Esophagus muscularis mucosa (tissue), 4 donors: ENCODE measurements at regions not wholly inside any gene's neighbourhood (a gene's known extent, or its start where the extent isn't known, plus 50 kb on each side); places are given as distances from the start of the nearest gene placed in this dataset.

Experiments used
- DNase-seq: peaks from one replicate; pipeline ENCODE4 v3.0.0-alpha.2; 2017; ENCODE audit errors: extremely low spot score
- H3K27ac ChIP-seq, 4 donors: fragments of 200-600 bp; sonication (generic); replicated peaks in 1 of 4; 1 replicate in 3 of 4; 2 replicates in 1 of 4; pipeline ENCODE4 v1.5.1; 2016 to 2019; ENCODE audit warnings: mild to moderate bottlenecking in 1 of 4
- H3K27me3 ChIP-seq, 4 donors: fragments of 200-600 bp; sonication (generic); one replicate each; pipeline versions ENCODE4 v1.5.1 to v1.6.0; 2016 to 2019
- H3K36me3 ChIP-seq, 4 donors: fragments of 200-600 bp; sonication (generic); one replicate each; pipeline ENCODE4 v1.5.1; 2016 to 2019
- H3K4me1 ChIP-seq, 4 donors: fragments of 200-600 bp; sonication (generic); one replicate each; pipeline ENCODE4 v1.5.1; 2016 to 2019
- H3K4me3 ChIP-seq, 4 donors: fragments of 200-600 bp; sonication (generic); 1 replicate in 2 of 4; 2 replicates in 2 of 4; pipeline ENCODE4 v1.5.1; 2016 to 2019; ENCODE audit warnings: mild to moderate bottlenecking in 4 of 4, moderate library complexity in 1 of 4
- H3K9me3 ChIP-seq, 4 donors: fragments of 200-600 bp; sonication (generic); 1 replicate in 3 of 4; 2 replicates in 1 of 4; pipeline ENCODE4 v1.5.1; 2016 to 2019
- CTCF ChIP-seq, 3 experiments: fragments of 200-600 bp in 2 of 3; fragments of 450-650 bp in 1 of 3; sonication (generic) in 2 of 3; IDR thresholded peaks; one replicate each; pipeline ENCODE4 v1.5.1; 2017 to 2019; ENCODE audit warnings: antibody characterized with exemption in 3 of 3, mild to moderate bottlenecking in 2 of 3, moderate library complexity in 1 of 3
- EP300 ChIP-seq: sonication (generic); formaldehyde crosslinking; IDR thresholded peaks from one replicate; pipeline ENCODE4 v1.6.1; 2017; ENCODE audit warnings: antibody characterized with exemption
- POLR2A ChIP-seq: fragments of 450-650 bp; IDR thresholded peaks from one replicate; pipeline ENCODE4 v1.6.1; 2017; ENCODE audit warnings: antibody characterized with exemption, moderate library complexity, mild to moderate bottlenecking, low read depth
- POLR2AphosphoS5 ChIP-seq, 2 donors: sonication (generic); formaldehyde crosslinking; IDR thresholded peaks; one replicate each; pipeline ENCODE4 v1.6.1; 2017; ENCODE audit warnings: antibody characterized with exemption in 2 of 2
- WGBS: methylation state at CpG from one replicate; pipeline ENCODE4 v1.1.5; 2018; 5-methylcytosine and 5-hydroxymethylcytosine counted together
- intact Hi-C: fragments of 100-400 bp; cut with DNase I; formaldehyde crosslinking; loops from one replicate; pipeline ENCODE4 v1.15.1; 2023

DNA sequence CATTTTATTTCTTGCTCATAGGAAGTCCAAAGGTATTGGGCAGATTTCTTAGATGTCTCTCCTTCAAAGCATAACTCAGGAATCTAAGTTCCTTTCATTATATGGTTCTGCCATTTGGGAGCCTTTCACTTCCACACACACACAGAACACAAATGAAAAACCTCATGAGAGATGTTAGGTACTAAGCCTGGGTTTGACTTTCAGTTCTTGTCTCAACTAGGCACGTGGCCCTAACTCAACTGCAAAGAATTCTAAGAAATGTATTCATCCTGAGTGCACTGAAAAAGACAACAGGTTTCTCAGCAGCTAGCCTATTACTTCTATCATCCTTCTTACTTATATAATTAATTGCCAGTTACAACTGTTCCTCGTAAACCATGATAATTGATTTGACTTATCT is 190.0 kb upstream of the SAMSN1 start:
- Histone ChIP-seq H3K27me3 (no peaks in the 10 kb centered on the region), H3K27ac (no peak overlapping the region), H3K9me3 (no peaks in the 10 kb centered on the region), H3K4me3 (no peak overlapping the region), H3K4me1 (no peaks in the 10 kb centered on the region), H3K36me3 (no peaks in the 10 kb centered on the region)
- intact Hi-C loops, result no loop called here
- TF ChIP-seq POLR2AphosphoS5 (IDR thresholded peaks at IDR 0.05) (no peak), CTCF (IDR thresholded peaks at IDR 0.05) (no peak), EP300 (no peak), POLR2A (no peak)
- 63% methylated on average over 2 of the region's 2 CpGs for WGBS
- DNase-seq, result no peak

DNA sequence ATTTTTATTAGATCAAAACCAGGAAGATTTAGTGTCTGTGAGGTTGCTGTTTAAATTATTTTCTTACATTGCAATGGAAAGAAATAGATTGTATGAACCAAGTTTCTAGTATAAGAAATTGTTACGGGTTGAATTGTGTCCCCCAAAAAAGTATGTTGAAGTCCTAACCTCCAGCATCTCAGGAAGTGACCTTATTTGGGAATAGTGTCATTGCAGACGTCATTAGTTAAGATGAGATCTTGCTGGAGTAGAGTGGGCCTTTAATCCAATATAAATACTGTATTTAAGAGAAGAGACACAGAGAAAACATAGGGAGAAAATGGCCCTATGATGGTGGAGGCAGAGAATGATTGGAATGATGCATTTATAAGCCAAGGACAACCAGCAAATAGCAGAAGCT is 188.7 kb upstream of the SAMSN1 start:
- Histone ChIP-seq H3K9me3 (no peaks in the 10 kb centered on the region), H3K4me3 (no peak overlapping the region), H3K27ac (no peak overlapping the region), H3K36me3 (no peaks in the 10 kb centered on the region), H3K27me3 (no peaks in the 10 kb centered on the region), H3K4me1 (no peaks in the 10 kb centered on the region)
- no peak for TF ChIP-seq CTCF (IDR thresholded peaks at IDR 0.05)
- no peak for TF ChIP-seq POLR2AphosphoS5 (IDR thresholded peaks at IDR 0.05)
- no peak for TF ChIP-seq POLR2A
- no peak for TF ChIP-seq EP300
- DNase-seq, result no peak
- 74% methylated on average over 2 of the region's 2 CpGs for WGBS
- intact Hi-C loops, result no loop called here

- TF ChIP-seq POLR2A, result no peak
- TF ChIP-seq POLR2AphosphoS5 (IDR thresholded peaks at IDR 0.05), result no peak
- TF ChIP-seq EP300, result no peak
- TF ChIP-seq CTCF (IDR thresholded peaks at IDR 0.05), result no peak
- Histone ChIP-seq H3K4me1 (no peaks in the 10 kb centered on the region), H3K9me3 (no peaks in the 10 kb centered on the region), H3K27ac (no peak overlapping the region), H3K36me3 (no peaks in the 10 kb centered on the region), H3K27me3 (no peaks in the 10 kb centered on the region), H3K4me3 (no peak overlapping the region)
- DNase-seq, result no peak
- intact Hi-C loops, result no loop called here
- 79% methylated on average over 3 of the region's 3 CpGs for WGBS
Observed at GRCh38 chr21:14734191-14734590, 188.1 kb upstream of the SAMSN1 start.

- no peak overlapping the region for H3K4me3 ChIP-seq
- 90% methylated on average over 4 of the region's 4 CpGs for WGBS
- H3K27ac ChIP-seq, result no peak overlapping the region
- no peaks in the 10 kb centered on the region for H3K4me1 ChIP-seq
- TF ChIP-seq CTCF (IDR thresholded peaks at IDR 0.05) (no peak), POLR2A (no peak), EP300 (no peak)
- no peaks in the 10 kb centered on the region for H3K27me3 ChIP-seq
- no peak for DNase-seq
- no peaks in the 10 kb centered on the region for H3K36me3 ChIP-seq
- H3K9me3 ChIP-seq, result no peaks in the 10 kb centered on the region
- intact Hi-C loops, result no loop called here
Observed at GRCh38 chr21:14725219-14725618, 179.1 kb upstream of the SAMSN1 start.

DNA sequence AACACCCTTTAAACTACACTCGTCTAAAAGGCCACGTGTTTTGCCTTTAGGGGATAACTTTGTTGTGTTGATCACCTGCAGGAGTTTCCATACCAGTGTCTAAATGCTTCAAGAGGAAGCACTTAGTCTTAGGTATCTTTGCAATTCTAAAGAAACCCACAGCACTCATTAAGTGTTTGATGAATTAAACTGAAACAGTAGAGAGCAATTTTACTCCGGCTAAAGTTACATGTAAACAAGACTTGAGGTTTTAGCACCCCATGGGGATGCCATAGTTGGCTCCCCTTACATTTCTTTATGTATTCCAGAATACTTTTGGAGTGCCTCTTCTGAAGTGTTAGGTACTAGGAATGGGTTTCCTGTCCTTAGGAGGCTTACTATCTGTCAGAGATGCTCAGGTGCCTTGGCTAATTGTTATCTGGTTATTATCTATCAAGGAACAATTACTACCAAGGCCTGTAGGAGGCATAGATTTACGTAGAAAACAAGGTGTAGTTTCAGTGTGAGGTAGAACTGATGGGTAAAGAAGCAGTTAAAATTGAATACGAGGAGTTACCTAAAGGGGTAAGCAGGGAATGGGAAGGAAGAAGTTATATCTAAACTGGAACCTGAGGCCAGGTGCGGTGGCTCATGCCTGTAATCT is 176.8 kb upstream of the SAMSN1 start:
- intact Hi-C loops, result no loop called here
- 83% methylated on average over 6 of the region's 6 CpGs for WGBS

More for the DNA sequence above, 176.8 kb upstream of the SAMSN1 start:
- Histone ChIP-seq H3K27me3 (no peaks in the 10 kb centered on the region), H3K4me3 (no peak overlapping the region), H3K36me3 (no peaks in the 10 kb centered on the region), H3K9me3 (no peaks in the 10 kb centered on the region), H3K4me1 (no peaks in the 10 kb centered on the region), H3K27ac (no peak overlapping the region)
- no peak for DNase-seq
- no peak for TF ChIP-seq CTCF (IDR thresholded peaks at IDR 0.05)
